ENCODE measurements at regions not wholly inside any gene's neighbourhood (a gene's known extent, or its start where the extent isn't known, plus 50 kb on each side); places are given as distances from the start of the nearest gene placed in this dataset.

DNA sequence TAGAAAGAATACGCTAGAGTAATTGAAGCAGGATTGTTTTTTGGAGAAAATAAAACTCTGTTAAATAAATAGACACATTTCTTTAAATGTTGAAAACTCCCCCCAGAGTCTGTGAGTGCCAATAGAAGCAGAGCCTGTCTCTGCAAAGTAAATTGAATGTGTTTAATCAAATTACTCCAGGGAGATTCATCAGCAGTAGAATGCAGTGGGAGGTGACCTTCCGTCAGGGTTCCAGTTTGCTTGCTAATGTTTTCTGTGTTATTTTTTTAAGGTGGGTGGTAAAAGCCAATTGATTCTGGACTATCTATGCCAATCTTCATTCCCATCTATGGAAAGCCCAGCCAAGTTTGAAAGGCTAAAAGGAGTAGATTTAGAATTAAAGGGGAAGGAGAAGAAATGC lies 612.4 kb upstream of the GRM7 start:
- Mint-ChIP-seq H3K4me1 (ENCODE audit: low read depth) (no peaks in the 10 kb centered on the region), H3K27ac (no peak overlapping the region), H3K27me3 (no peaks in the 10 kb centered on the region), H3K9me3 (peaks cover 2% of the 10 kb centered on the region), H3K36me3 (ENCODE audit: low read depth) (no peaks in the 10 kb centered on the region), H3K4me3 (no peak overlapping the region)
- POLR2A ChIA-PET, result no interaction called here
- DNase-seq (no peak), ATAC-seq (no peak)
- intact Hi-C loops (cut with micrococcal nuclease), result no loop called here
- TF ChIP-seq, protein P1, sequence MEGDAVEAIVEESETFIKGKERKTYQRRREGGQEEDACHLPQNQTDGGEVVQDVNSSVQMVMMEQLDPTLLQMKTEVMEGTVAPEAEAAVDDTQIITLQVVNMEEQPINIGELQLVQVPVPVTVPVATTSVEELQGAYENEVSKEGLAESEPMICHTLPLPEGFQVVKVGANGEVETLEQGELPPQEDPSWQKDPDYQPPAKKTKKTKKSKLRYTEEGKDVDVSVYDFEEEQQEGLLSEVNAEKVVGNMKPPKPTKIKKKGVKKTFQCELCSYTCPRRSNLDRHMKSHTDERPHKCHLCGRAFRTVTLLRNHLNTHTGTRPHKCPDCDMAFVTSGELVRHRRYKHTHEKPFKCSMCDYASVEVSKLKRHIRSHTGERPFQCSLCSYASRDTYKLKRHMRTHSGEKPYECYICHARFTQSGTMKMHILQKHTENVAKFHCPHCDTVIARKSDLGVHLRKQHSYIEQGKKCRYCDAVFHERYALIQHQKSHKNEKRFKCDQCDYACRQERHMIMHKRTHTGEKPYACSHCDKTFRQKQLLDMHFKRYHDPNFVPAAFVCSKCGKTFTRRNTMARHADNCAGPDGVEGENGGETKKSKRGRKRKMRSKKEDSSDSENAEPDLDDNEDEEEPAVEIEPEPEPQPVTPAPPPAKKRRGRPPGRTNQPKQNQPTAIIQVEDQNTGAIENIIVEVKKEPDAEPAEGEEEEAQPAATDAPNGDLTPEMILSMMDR (IDR thresholded peaks at IDR 0.05), result no peak
- CTCF ChIA-PET, result no interaction called here

GRCh38 chr3:6249679-6250078 lies 611.2 kb upstream of the GRM7 start:
- TF ChIP-seq, protein P1 (IDR thresholded peaks at IDR 0.05), result no peak
- Mint-ChIP-seq H3K27me3 (no peaks in the 10 kb centered on the region), H3K9me3 (peaks cover 5% of the 10 kb centered on the region), H3K36me3 (ENCODE audit: low read depth) (no peaks in the 10 kb centered on the region), H3K4me3 (no peak overlapping the region), H3K4me1 (ENCODE audit: low read depth) (no peaks in the 10 kb centered on the region), H3K27ac (no peak overlapping the region)
- DNase-seq, result no peak
- no peak for ATAC-seq
- CTCF ChIA-PET, result no interaction called here
- intact Hi-C loops (cut with micrococcal nuclease), result no loop called here
- POLR2A ChIA-PET, result no interaction called here

- no peak overlapping the region for H3K4me3 Mint-ChIP-seq
- no peaks in the 10 kb centered on the region for H3K27me3 Mint-ChIP-seq
- no peak for ATAC-seq
- no peak overlapping the region for H3K27ac Mint-ChIP-seq
- peaks cover 5% of the 10 kb centered on the region for H3K9me3 Mint-ChIP-seq
- no peaks in the 10 kb centered on the region for H3K4me1 Mint-ChIP-seq (ENCODE audit: low read depth)
- no peak for DNase-seq
- TF ChIP-seq, protein P1 (IDR thresholded peaks at IDR 0.05), result no peak
- no peaks in the 10 kb centered on the region for H3K36me3 Mint-ChIP-seq (ENCODE audit: low read depth)
- ChIA-PET POLR2A (no interaction called here), CTCF (no interaction called here)
- intact Hi-C loops (cut with micrococcal nuclease), result no loop called here
These were observed 610.7 kb upstream of the GRM7 start for GRCh38 chr3:6250167-6250566.

DNA sequence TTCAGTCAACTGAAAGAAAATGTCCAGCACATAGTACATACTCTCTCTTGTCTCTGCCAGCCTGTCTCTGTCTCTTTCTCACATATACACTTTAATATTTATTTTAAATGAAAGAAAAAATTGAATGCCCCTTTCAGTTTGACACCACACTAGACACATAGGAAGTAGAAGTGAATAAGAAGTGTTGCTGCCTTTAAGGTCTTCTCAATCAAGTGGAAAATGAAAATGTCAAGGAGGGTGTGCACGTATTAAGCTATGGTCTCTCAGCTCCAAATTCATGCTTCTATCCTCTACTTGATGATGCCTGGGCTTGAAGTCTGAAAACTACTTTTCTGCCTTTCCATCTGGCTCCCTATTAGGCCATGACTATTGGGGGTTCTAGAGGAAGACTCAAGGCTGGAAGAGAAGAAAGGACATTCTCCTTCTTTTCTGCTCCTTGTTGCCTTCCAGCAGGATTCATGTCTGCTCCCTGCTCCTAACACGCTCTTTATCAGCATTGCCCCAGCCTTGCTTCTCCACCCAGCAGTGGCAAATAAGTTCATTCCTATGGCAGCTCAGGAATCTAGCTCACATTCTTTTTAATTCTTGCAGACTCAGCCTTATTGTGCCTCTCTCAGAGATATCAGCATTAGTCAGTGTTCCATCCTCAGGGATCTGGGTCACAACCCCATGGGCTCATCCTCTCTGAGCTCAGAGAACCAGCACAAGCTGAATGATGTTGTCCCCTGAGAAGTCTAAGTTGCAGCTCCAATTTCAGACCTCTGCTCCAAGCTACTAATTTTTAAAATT lies 609.1 kb upstream of the GRM7 start:
- TF ChIP-seq, protein P1 (IDR thresholded peaks at IDR 0.05), result no peak
- ATAC-seq (no peak), DNase-seq (no peak)
- no peak overlapping the region for H3K27ac Mint-ChIP-seq
- intact Hi-C loops (cut with micrococcal nuclease), result no loop called here
- ChIA-PET CTCF (no interaction called here), POLR2A (no interaction called here)
- H3K4me1 Mint-ChIP-seq (ENCODE audit: low read depth), result no peaks in the 10 kb centered on the region
- no peaks in the 10 kb centered on the region for H3K27me3 Mint-ChIP-seq
- no peak overlapping the region for H3K4me3 Mint-ChIP-seq
- H3K36me3 Mint-ChIP-seq (ENCODE audit: low read depth), result no peaks in the 10 kb centered on the region
- peaks cover 10% of the 10 kb centered on the region for H3K9me3 Mint-ChIP-seq

DNA sequence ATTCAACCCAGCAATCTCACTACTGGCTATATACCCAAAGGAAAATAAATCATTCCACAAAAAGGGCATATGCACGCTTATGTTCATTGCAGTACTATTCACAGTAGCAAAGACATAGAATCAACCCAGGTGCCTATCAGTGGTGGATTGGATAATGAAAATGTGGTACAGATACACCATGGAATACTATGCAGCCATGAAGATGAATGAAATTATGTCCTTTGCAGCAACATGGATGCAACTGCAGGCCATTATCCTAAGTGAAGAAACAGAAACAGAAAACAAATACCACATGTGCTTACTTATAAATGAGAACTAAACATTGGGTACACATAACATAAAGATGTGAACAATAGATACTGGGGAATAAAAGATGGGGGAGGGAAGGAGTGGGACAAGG lies 606.4 kb upstream of the GRM7 start:
- H3K4me1 Mint-ChIP-seq (ENCODE audit: low read depth), result no peaks in the 10 kb centered on the region
- ATAC-seq, result no peak
- H3K9me3 Mint-ChIP-seq, result peaks cover 10% of the 10 kb centered on the region
- TF ChIP-seq, protein P1 (IDR thresholded peaks at IDR 0.05), result no peak
- no peak overlapping the region for H3K4me3 Mint-ChIP-seq
- intact Hi-C loops (cut with micrococcal nuclease), result no loop called here
- H3K27ac Mint-ChIP-seq, result no peak overlapping the region
- ChIA-PET POLR2A (no interaction called here), CTCF (no interaction called here)
- H3K36me3 Mint-ChIP-seq (ENCODE audit: low read depth), result no peaks in the 10 kb centered on the region
- DNase-seq, result no peak
- H3K27me3 Mint-ChIP-seq, result no peaks in the 10 kb centered on the region
